Liver (tissue), 7 donors: ENCODE measurements at regions not wholly inside any gene's neighbourhood (a gene's known extent, or its start where the extent isn't known, plus 50 kb on each side); places are given as distances from the start of the nearest gene placed in this dataset.
A peak's percentile ranks its signal among the peaks of the same experiment; 100 is the strongest.

Source experiments
- DNase-seq: peaks from one replicate; pipeline ENCODE4 v3.0.0-alpha.2; 2017; ENCODE audit warnings: low spot score
- H3K27ac ChIP-seq, 2 donors: one replicate each; pipeline ENCODE4 v1.7.0; 2013; ENCODE audit warnings: inconsistent platforms in 2 of 2, low read length in 2 of 2, control low read depth in 1 of 2, low read depth in 1 of 2, mild to moderate bottlenecking in 1 of 2
- H3K27me3 ChIP-seq, 4 donors: one replicate each; pipeline versions ENCODE4 v1.6.1 to v1.7.0; 2013; ENCODE audit warnings: low read length in 3 of 4, inconsistent platforms in 1 of 4, mild to moderate bottlenecking in 1 of 4, moderate library complexity in 1 of 4; ENCODE audit not compliant: control insufficient read depth in 4 of 4, insufficient read depth in 4 of 4
- H3K36me3 ChIP-seq, 4 donors: one replicate each; pipeline versions ENCODE4 v1.6.1 to v1.7.0; 2013; ENCODE audit warnings: low read length in 3 of 4, mild to moderate bottlenecking in 3 of 4, low read depth in 1 of 4, moderate library complexity in 1 of 4; ENCODE audit not compliant: control insufficient read depth in 4 of 4, insufficient read depth in 3 of 4
- H3K4me1 ChIP-seq, 4 donors: one replicate each; pipeline versions ENCODE4 v1.6.1 to v1.7.0; 2013; ENCODE audit warnings: low read length in 3 of 4, mild to moderate bottlenecking in 3 of 4, moderate library complexity in 1 of 4; ENCODE audit not compliant: control insufficient read depth in 4 of 4, insufficient read depth in 4 of 4
- H3K4me3 ChIP-seq, 3 donors: one replicate each; pipeline versions ENCODE4 v1.6.1 to v1.7.0; 2013; ENCODE audit warnings: low read length in 3 of 3, control low read depth in 1 of 3, low read depth in 1 of 3, mild to moderate bottlenecking in 1 of 3
- H3K9ac ChIP-seq, 2 donors: one replicate each; pipeline ENCODE4 v1.7.0; 2013; ENCODE audit warnings: low read length in 2 of 2, mild to moderate bottlenecking in 2 of 2, moderate library complexity in 2 of 2, control low read depth in 1 of 2, low read depth in 1 of 2
- H3K9me3 ChIP-seq, 4 donors: one replicate each; pipeline versions ENCODE4 v1.6.1 to v1.7.0; 2013; ENCODE audit warnings: low read length in 3 of 4; ENCODE audit not compliant: control insufficient read depth in 4 of 4
- FOXA2 ChIP-seq: IDR thresholded peaks from 2 replicates; pipeline ENCODE4 v1.6.1; 2016; ENCODE audit warnings: antibody characterized with exemption
- HNF4A ChIP-seq, 2 donors: conservative IDR thresholded peaks; 2 replicates each; pipeline ENCODE4 v1.6.1; 2016; ENCODE audit warnings: antibody characterized with exemption in 2 of 2, mild to moderate bottlenecking in 2 of 2
- HNF4G ChIP-seq: IDR thresholded peaks from 2 replicates; pipeline ENCODE4 v1.6.1; 2016; ENCODE audit warnings: antibody characterized with exemption
- RAD21 ChIP-seq, 2 donors: IDR thresholded peaks; 2 replicates each; pipeline ENCODE4 v1.6.1; 2016; ENCODE audit warnings: antibody characterized with exemption in 2 of 2, mild to moderate bottlenecking in 2 of 2
- TAF1 ChIP-seq: conservative IDR thresholded peaks from 2 replicates; pipeline ENCODE4 v1.6.1; 2016; ENCODE audit warnings: antibody characterized with exemption, mild to moderate bottlenecking
- YY1 ChIP-seq: IDR thresholded peaks from 2 replicates; pipeline ENCODE4 v1.6.1; 2016; ENCODE audit warnings: antibody characterized with exemption, mild to moderate bottlenecking
- WGBS: extraction: QIAGEN DNeasy Blood & Tissue Kit; methylation state at CpG from one replicate; pipeline ENCODE4 v1.1.7; 2013; 5-methylcytosine and 5-hydroxymethylcytosine counted together
- TF ChIP-seq, protein P1 (sequence below): IDR thresholded peaks from 2 replicates; pipeline ENCODE4 v1.6.1; 2016; ENCODE audit warnings: antibody characterized with exemption
- TF ChIP-seq, protein P2 (sequence below): IDR thresholded peaks from 2 replicates; pipeline ENCODE4 v1.6.1; 2016; ENCODE audit warnings: antibody characterized with exemption
- TF ChIP-seq, protein P3 (sequence below): IDR thresholded peaks from 2 replicates; pipeline ENCODE4 v1.6.1; 2016; ENCODE audit warnings: antibody characterized with exemption, mild to moderate bottlenecking
- donor health status: healthy.
- donor health status: healthy.
- donor health status: healthy.
- donor health status: healthy.

DNA sequence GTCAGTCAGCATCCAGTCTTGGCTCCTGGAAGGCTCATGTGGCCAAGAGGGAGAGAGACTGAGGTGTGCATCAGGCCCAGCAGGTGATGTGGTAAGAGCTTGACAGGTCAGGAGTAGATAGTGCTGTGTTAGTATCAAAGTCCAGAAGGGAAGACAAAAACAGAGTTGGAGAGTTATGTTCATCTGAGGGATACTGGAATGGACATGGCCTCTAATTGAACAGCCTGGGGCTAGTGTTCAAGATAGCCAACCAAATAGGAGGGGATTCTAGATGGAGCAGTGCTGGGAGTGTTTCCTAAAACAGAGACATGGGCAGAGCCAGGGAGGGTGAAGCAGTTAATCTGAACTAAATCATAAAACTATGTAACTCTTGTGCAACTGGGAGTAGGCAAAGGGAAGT, 120.7 kb upstream of the MARK1 start:
- Histone ChIP-seq H3K36me3 (no peaks in the 10 kb centered on the region), H3K27ac (no peak overlapping the region), H3K27me3 (no peaks in the 10 kb centered on the region), H3K9ac (no peak overlapping the region), H3K4me3 (no peak overlapping the region), H3K4me1 (no peaks in the 10 kb centered on the region), H3K9me3 (peaks cover 0 to 4% (median 0%) of the 10 kb centered on the region in 4 donors)
- DNase-seq, result no peak
- TF ChIP-seq HNF4A (conservative IDR thresholded peaks at IDR 0.05), result peak in 1 of 2 donors; percentile 11
- no peak for TF ChIP-seq RAD21 (IDR thresholded peaks at IDR 0.05)

DNA sequence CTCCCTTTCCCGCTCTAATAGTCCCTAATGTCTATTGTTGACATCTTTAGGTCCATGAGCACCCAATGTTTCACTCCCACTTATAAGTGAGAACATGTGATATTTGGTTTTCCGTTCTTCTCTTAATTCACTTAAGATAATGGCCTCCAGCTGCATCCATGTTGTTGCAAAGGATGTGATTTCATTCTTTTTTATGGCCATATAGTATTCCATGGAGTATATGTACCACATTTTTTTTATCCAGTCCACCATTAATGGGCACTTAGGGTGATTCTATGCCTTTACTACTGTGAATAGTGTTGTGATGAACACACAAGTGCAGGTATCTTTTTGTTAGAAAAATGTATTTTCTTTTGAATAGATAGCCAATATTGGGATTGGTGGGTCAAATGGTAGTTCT, 126.0 kb upstream of the RAB3GAP2 start:
- Histone ChIP-seq H3K27ac (no peak overlapping the region), H3K27me3 (no peaks in the 10 kb centered on the region), H3K4me1 (no peaks in the 10 kb centered on the region), H3K9me3 (peaks cover 0 to 4% (median under 1%) of the 10 kb centered on the region in 4 donors), H3K9ac (no peak overlapping the region), H3K36me3 (no peaks in the 10 kb centered on the region), H3K4me3 (no peak overlapping the region)
- TF ChIP-seq, protein P1, sequence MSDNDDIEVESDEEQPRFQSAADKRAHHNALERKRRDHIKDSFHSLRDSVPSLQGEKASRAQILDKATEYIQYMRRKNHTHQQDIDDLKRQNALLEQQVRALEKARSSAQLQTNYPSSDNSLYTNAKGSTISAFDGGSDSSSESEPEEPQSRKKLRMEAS, result no peak
- TF ChIP-seq, protein P2, sequence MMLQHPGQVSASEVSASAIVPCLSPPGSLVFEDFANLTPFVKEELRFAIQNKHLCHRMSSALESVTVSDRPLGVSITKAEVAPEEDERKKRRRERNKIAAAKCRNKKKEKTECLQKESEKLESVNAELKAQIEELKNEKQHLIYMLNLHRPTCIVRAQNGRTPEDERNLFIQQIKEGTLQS, result no peak
- no peak for TF ChIP-seq HNF4A (conservative IDR thresholded peaks at IDR 0.05)
- TF ChIP-seq YY1, result no peak
- TF ChIP-seq FOXA2, result no peak
- TF ChIP-seq TAF1, result no peak
- TF ChIP-seq HNF4G, result no peak
- TF ChIP-seq, protein P3, sequence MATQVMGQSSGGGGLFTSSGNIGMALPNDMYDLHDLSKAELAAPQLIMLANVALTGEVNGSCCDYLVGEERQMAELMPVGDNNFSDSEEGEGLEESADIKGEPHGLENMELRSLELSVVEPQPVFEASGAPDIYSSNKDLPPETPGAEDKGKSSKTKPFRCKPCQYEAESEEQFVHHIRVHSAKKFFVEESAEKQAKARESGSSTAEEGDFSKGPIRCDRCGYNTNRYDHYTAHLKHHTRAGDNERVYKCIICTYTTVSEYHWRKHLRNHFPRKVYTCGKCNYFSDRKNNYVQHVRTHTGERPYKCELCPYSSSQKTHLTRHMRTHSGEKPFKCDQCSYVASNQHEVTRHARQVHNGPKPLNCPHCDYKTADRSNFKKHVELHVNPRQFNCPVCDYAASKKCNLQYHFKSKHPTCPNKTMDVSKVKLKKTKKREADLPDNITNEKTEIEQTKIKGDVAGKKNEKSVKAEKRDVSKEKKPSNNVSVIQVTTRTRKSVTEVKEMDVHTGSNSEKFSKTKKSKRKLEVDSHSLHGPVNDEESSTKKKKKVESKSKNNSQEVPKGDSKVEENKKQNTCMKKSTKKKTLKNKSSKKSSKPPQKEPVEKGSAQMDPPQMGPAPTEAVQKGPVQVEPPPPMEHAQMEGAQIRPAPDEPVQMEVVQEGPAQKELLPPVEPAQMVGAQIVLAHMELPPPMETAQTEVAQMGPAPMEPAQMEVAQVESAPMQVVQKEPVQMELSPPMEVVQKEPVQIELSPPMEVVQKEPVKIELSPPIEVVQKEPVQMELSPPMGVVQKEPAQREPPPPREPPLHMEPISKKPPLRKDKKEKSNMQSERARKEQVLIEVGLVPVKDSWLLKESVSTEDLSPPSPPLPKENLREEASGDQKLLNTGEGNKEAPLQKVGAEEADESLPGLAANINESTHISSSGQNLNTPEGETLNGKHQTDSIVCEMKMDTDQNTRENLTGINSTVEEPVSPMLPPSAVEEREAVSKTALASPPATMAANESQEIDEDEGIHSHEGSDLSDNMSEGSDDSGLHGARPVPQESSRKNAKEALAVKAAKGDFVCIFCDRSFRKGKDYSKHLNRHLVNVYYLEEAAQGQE, result no peak
- 87% methylated on average over 2 of the region's 2 CpGs for whole genome bisulfite sequencing
- no peak for DNase-seq

DNA sequence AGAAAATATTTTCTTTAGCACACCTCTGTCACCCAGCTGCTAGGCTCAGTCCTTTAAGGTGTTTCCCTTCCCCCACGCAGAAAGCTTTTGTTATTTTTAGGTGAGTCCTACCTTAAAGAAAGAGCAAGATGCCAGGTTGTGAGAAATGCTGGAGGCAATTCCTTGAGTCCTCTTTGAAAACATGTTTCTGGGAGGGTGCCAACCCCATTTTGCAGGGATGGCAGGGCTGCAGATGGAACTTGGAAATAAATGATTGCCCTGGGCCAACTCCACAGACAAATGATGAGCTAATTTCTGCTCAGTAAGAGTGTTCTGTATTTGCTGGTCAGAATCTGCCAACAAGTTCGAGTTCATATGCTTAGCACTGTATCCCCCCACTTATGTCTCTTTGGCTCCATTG, 119.2 kb upstream of the RAB3GAP2 start:
- TF ChIP-seq, protein P3, result no peak
- no peaks in the 10 kb centered on the region for H3K4me1 ChIP-seq
- H3K36me3 ChIP-seq, result no peaks in the 10 kb centered on the region
- DNase-seq, result no peak
- H3K27ac ChIP-seq, result no peak overlapping the region
- 67% methylated on average over 2 of the region's 2 CpGs for WGBS
- no peak overlapping the region for H3K9ac ChIP-seq
- H3K27me3 ChIP-seq, result peaks cover 0 to 2% (median 0%) of the 10 kb centered on the region in 4 donors
- H3K4me3 ChIP-seq, result no peak overlapping the region
- peaks cover 0 to 2% (median 0%) of the 10 kb centered on the region in 4 donors for H3K9me3 ChIP-seq
